Activated CD4-positive, alpha-beta T cell treated with anti-CD3 and anti-CD28 coated beads, Interleukin-2, Interleukin-4, amounts not matched to agents 100 ng/mL and 50 ng/mL, durations not matched to agents 16 hours and 8 hours (primary cell): ENCODE measurements at regions not wholly inside any gene's neighbourhood (a gene's known extent, or its start where the extent isn't known, plus 50 kb on each side); places are given as distances from the start of the nearest gene placed in this dataset.
"Not testable (repeated sequence)": the region's sequence is repeated elsewhere in the genome, so short reads cannot be mapped to it uniquely, and the experiment has no call there.

ENCODE experiments used
- DNase-seq: peaks from one replicate; pipeline ENCODE4 v3.0.0-alpha.2; 2020; ENCODE audit warnings: low spot score

DNA sequence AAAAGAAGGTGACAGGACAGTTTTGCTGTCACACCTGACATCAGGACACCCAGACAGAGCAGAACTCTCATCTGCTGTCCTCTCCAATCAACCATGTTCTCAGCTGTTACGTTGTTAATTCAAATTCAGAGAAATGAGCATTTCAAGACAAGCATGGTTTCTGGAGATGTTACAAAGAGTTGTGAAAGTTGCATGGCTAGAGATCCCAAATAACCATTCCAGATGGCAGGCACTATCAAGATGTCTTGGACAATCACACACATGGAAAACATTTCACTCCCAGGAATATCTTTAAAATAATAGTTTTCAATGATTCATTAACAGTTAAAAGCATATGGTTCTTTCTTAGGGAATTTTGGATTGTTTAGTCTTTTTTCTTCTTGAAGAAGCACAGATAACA is 533.1 kb downstream of the AGTPBP1 start:
- DNase-seq, result no peak

DNA sequence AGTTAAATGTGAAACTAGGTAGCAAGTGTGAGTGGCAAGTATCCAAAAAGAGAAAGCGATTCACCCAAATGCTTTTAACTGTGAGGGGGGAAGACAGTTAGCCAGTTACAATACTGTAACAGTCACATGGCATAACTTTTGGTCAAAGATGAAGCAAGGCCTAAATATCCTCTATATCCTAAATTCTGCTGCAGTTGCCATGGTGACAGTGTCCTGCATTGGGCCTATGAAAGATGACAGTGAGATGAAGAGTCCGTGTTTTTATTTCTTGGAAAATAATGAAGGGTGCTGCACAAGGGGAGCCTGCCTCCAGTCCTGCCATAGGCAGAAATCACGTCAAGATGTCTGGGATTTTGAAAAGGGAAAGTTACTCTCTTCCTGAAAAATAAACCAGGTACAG is 534.6 kb downstream of the NTRK2 start:
- no peak for DNase-seq

- no peak for DNase-seq
Observed at GRCh38 chr9:85202596-85202995, 533.1 kb downstream of the NTRK2 start.

GRCh38 chr9:85200726-85201404 is 531.3 kb downstream of the NTRK2 start:
- DNase-seq, result no peak

DNA sequence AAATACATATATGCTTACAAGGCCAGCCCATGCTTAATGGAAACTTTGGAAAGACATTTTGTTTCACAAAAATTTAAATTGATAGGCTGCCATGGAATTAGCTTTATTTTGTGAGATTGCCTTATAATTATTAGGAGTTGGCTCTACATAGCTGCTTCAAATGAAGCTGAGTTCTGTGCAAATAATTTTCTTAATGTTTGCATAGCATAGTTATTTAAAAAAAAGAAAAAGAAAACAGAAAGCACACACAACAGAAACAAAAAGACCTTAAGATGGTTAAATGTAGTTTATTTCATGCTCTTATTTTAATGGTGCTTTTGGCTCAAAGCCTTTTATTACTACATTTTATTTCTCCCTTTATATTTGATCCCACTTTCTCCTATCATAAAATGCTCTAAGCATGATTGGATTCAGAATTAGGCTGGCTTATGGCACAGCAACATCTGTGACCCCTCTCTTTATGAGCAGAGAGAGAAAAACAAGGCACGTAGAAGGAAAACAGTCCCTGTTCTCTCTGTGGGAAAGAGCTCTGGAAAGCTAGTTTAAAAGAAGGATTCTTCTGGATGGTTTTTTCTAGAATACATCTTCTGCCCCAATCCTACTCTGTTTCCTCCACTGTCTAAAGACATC is 530.5 kb downstream of the NTRK2 start:
- DNase-seq, result no peak

- DNase-seq, result no peak
Observed at GRCh38 chr9:85192750-85193149, 523.2 kb downstream of the NTRK2 start.

- no peak for DNase-seq
Observed at GRCh38 chr9:85186218-85186585, 516.7 kb downstream of the NTRK2 start.

DNA sequence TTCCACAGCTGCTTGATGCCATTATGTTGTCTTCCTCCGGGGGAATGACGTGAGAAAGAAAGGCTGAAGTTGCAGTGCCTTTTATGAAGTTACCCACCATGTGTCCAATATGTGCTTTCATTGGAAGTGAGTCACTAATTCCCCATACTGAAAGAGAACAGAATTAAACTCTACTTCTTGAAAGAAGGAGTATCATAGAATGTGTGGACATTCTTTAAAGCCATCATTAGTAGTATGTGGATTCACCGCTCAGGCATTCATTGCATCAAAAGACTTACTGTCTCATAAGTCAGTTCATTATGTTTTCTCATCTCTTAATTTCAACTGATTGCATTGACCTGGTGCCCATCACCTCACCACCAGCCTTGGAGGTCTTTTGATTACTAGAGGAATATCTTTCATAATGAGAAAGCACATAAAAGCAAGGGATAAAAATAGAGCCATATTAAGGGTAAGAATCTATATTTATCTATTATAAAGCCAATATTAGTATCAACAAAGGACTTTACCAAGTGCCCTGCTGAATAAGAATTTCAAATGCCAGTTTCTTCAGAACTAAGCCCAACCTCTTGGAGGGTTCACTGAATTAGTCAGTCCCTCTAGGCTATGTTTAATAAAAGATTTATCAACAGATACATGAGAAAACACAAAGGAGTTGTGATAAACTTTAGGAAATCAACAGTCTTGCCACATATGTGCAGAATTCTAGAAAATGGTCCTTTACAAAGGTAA is 516.1 kb downstream of the NTRK2 start:
- no peak for DNase-seq

GRCh38 chr9:85182383-85182782 is 512.9 kb downstream of the NTRK2 start:
- DNase-seq, result no peak

DNA sequence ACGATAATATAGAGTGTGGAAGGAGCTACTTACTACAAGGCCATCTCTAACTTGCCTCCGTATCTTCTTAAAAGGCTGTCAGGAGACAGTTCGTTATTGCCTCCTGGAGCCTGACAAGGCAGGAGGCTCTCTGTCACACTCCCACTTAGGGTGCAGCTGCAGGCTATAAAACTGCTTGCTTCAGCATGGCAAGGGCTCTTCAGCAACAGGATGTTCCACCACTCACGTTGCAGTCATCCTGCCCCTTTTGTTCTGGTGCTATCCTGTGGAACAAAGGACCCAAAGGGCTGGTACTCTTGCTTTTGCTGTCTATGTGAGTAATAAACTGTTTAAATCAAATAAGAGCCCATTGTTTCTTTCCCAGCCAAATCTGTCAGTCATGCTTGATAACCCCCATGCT is 508.9 kb downstream of the NTRK2 start:
- DNase-seq, result no peak

DNA sequence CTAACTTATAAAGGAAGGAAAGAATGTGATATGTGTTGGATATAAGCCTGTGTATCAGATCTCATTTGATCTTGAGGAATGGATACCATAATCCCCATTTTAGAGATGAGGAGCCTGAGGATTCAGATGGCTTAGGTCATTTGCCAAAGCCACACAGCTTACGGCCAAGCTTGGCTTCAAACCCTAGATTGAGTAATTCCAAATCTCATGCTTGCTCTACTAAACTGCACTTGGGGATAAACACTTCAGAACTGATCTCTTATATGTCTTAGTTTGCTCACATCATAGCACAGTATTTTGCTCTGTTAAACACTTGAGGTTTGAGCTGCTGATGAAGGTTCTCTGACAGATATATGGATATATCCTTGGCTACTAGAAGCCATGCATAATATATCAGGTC is 504.4 kb downstream of the NTRK2 start:
- no peak for DNase-seq

- DNase-seq, result no peak
Observed at GRCh38 chr9:85172001-85172978, 502.8 kb downstream of the NTRK2 start.

GRCh38 chr9:85171163-85171562 is 501.6 kb downstream of the NTRK2 start:
- no peak for DNase-seq

- DNase-seq, result no peak
Observed at GRCh38 chr9:85168412-85168811, 498.9 kb downstream of the NTRK2 start.

GRCh38 chr9:85167146-85167545 is 497.6 kb downstream of the NTRK2 start:
- DNase-seq, result no peak

- no peak for DNase-seq
Observed at GRCh38 chr9:85163825-85164224, 494.3 kb downstream of the NTRK2 start.

DNA sequence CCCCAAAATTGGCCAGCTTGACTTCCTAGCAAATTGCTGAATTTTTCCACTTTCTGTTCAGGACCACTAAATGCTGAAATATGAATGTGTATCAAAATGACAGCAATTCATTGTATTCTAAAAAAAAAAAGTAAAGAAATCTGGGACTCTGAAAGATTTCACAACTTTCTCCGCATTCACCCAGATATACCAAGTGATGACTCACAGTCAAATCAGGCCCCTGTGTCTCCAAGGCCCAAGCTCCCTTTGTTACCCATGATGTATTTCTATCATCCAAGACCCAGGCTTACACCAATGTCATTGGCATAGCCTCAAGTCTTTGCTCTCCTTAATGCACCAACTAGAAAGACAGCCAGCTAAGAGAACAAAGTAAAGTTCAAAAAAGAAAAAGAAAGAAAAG is 493.9 kb downstream of the NTRK2 start:
- DNase-seq, result no peak

- no peak for DNase-seq
Observed at GRCh38 chr9:85162822-85163221, 493.3 kb downstream of the NTRK2 start.

- not testable (repeated sequence) for DNase-seq
Observed at GRCh38 chr9:85160944-85161343, 491.4 kb downstream of the NTRK2 start.

DNA sequence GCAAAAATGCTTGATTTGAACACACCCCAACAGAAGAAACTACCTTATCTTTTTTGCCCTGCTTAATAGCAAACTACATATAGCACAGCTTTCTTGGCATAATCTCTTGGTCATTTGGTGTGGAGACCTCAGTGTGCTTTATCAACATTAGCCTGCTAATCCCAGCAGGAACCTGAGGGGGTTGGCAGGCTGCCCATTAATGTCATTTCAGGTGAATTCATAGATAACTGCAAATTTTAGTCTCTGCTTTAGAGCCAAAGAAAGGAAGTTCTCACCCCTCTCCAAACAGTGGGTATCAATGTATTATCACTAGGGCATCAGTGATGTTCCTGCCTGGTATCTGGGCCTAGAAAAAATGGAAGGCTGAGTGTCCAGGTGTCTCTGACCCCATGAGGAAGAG is 489.0 kb downstream of the NTRK2 start:
- no peak for DNase-seq

DNA sequence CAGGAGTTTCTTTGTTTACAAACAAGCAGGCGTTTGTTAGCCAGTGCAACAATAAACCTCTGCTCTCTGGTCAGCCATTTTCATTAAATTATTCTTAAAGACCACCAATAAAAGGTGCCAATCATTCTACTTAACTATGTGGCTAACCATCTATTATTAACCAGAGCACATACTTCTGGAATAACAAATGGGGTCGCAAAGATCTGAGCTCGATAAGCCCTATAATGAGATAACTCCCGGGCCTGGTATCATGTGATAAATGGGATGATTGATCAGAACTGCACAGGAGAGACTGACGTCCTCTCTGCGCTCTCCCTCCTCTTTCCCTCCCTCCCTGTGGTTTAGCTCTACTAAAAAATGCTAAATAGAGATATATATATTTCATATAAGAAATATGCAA is 488.2 kb downstream of the NTRK2 start:
- no peak for DNase-seq

DNA sequence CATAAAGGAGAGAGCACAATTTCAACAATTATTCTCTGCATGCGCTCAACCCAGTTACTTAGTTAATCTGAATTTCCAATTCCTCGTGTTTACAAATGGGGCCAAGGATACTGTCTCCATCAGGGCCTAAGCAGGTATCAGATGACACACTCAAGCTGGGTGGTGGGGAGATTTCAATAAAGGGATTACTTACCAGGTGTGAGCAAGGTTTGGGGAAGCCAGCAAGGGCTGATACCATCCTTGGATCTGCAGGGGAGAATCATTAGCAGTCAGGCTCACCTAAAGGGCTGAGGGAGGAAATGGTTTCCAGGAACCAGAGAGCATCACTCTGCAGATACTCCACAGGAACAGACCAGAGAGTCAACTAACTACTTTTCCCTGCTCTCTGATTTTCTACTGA is 487.1 kb downstream of the NTRK2 start:
- no peak for DNase-seq
